WTC11 (cell line): ENCODE measurements at regions not wholly inside any gene's neighbourhood (a gene's known extent, or its start where the extent isn't known, plus 50 kb on each side); places are given as distances from the start of the nearest gene placed in this dataset.

ENCODE experiments used
- SP1 ChIP-seq: sonication (generic); formaldehyde crosslinking; conservative IDR thresholded peaks from 2 replicates; pipeline ENCODE4 v1.8.1; 2022; ENCODE audit warnings: missing genetic modification reagents
- TF ChIP-seq, protein P1 (sequence below): fragments of 200-600 bp; IDR thresholded peaks from 2 replicates; pipeline ENCODE4 v1.8.0; 2022; ENCODE audit warnings: antibody characterized with exemption
- TF ChIP-seq, protein P2 (sequence below): sonication (generic); formaldehyde crosslinking; IDR thresholded peaks from 2 replicates; pipeline ENCODE4 v1.8.1; 2022; ENCODE audit warnings: low read depth, mild to moderate bottlenecking, moderate library complexity, missing genetic modification reagents, borderline replicate concordance

DNA sequence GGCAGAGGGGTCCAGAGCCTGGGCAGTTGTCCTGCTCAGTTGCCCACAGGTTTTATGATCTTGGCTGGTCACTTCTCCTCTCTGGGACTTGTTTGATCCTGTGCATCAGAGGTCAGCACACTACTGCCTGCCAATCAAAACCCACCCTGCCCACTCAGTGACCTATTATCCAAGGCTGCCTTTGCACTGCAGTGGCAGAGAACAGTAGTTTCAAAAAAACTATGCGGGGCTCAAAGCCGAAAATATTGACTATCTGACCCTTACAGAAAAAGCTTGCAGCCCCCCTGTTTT lies 218.2 kb downstream of the CYP26B1 start:
- TF ChIP-seq, protein P1, sequence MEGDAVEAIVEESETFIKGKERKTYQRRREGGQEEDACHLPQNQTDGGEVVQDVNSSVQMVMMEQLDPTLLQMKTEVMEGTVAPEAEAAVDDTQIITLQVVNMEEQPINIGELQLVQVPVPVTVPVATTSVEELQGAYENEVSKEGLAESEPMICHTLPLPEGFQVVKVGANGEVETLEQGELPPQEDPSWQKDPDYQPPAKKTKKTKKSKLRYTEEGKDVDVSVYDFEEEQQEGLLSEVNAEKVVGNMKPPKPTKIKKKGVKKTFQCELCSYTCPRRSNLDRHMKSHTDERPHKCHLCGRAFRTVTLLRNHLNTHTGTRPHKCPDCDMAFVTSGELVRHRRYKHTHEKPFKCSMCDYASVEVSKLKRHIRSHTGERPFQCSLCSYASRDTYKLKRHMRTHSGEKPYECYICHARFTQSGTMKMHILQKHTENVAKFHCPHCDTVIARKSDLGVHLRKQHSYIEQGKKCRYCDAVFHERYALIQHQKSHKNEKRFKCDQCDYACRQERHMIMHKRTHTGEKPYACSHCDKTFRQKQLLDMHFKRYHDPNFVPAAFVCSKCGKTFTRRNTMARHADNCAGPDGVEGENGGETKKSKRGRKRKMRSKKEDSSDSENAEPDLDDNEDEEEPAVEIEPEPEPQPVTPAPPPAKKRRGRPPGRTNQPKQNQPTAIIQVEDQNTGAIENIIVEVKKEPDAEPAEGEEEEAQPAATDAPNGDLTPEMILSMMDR, result no peak
- TF ChIP-seq SP1, result no peak
- TF ChIP-seq, protein P2, sequence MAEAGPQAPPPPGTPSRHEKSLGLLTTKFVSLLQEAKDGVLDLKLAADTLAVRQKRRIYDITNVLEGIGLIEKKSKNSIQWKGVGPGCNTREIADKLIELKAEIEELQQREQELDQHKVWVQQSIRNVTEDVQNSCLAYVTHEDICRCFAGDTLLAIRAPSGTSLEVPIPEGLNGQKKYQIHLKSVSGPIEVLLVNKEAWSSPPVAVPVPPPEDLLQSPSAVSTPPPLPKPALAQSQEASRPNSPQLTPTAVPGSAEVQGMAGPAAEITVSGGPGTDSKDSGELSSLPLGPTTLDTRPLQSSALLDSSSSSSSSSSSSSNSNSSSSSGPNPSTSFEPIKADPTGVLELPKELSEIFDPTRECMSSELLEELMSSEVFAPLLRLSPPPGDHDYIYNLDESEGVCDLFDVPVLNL (CRISPR knock-in tag), result no peak
